D721Med (cell line): ENCODE measurements at regions not wholly inside any gene's neighbourhood (a gene's known extent, or its start where the extent isn't known, plus 50 kb on each side); places are given as distances from the start of the nearest gene placed in this dataset.
"Not testable (repeated sequence)": the region's sequence is repeated elsewhere in the genome, so short reads cannot be mapped to it uniquely, and the experiment has no call there.

Source experiments
- DNase-seq: peaks from one replicate; pipeline ENCODE4 v3.0.0; 2011; ENCODE audit warnings: low spot score; ENCODE audit not compliant: insufficient read length
- FAIRE-seq: peaks from 2 replicates; lab custom pipeline; 2011; peaks lifted over from hg19 to GRCh38; lab: Jason Lieb, UNC
- TF ChIP-seq, protein P1 (sequence below): IDR thresholded peaks from 2 replicates; pipeline ENCODE4 v1.5.1; 2012; ENCODE audit warnings: mild to moderate bottlenecking, control low read depth; ENCODE audit not compliant: insufficient read depth; ENCODE audit errors: missing control alignments

DNA sequence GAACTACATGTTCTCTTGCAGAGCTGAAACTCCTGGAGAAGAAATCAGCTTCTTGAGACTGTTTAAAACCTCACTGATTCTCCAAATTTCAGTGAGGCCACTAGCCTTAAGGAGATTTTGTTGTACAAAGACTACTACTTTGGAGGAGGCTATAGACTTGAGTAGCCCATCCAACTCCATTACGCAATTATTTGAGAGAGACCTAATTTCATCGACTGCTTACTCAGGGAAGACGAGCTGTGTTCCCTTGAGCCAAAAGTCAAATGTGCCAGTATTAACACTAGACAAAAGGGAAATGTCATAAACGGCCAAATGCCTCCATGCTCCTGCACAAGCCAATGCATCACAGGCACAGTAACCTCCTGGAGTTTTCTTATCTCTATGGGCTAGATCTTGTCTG, 182.8 kb upstream of the SESN3 start:
- FAIRE-seq (no peak), DNase-seq (no peak)
- TF ChIP-seq, protein P1, sequence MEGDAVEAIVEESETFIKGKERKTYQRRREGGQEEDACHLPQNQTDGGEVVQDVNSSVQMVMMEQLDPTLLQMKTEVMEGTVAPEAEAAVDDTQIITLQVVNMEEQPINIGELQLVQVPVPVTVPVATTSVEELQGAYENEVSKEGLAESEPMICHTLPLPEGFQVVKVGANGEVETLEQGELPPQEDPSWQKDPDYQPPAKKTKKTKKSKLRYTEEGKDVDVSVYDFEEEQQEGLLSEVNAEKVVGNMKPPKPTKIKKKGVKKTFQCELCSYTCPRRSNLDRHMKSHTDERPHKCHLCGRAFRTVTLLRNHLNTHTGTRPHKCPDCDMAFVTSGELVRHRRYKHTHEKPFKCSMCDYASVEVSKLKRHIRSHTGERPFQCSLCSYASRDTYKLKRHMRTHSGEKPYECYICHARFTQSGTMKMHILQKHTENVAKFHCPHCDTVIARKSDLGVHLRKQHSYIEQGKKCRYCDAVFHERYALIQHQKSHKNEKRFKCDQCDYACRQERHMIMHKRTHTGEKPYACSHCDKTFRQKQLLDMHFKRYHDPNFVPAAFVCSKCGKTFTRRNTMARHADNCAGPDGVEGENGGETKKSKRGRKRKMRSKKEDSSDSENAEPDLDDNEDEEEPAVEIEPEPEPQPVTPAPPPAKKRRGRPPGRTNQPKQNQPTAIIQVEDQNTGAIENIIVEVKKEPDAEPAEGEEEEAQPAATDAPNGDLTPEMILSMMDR = no peak

DNA sequence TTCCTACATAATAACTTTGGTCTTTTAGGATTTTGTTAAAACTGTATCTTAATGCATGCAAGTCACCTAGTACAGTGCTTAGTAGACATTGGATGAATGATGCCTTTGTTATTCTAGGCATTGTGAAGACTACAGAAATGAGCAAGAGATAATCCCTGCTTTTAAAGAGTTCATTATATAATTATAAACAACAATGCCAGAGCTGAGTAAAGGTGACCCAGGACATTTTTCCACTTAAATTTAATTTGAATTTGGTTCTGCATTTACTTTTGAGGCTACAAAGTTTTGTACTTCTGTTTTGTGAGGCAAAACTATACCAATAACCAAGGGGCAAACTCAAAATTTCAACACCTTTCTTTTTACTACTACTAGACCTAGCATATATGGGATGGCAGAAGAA, 182.0 kb upstream of the SESN3 start:
- TF ChIP-seq, protein P1 = no peak
- FAIRE-seq (no peak), DNase-seq (no peak)

DNA sequence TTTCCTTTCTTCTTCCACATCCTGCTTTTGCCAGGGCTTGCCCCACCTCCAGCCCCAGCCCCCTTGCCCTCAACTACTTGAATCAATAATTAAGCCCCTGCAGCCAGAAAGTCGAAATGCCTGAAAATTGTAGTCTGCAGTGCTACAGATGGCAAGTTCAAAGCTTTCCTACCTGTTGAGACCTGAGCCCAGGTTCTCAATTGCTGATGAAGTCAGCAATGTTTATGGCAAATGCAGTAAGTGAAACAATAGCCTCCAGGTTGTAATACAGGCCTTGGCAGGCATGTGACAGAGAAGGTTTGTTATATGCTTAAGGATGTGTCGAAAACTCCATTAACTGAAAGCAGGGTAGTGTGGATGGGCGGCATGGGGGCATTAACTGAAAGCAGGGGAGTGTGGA, 181.1 kb upstream of the SESN3 start:
- no peak for FAIRE-seq
- TF ChIP-seq, protein P1 = no peak

DNA sequence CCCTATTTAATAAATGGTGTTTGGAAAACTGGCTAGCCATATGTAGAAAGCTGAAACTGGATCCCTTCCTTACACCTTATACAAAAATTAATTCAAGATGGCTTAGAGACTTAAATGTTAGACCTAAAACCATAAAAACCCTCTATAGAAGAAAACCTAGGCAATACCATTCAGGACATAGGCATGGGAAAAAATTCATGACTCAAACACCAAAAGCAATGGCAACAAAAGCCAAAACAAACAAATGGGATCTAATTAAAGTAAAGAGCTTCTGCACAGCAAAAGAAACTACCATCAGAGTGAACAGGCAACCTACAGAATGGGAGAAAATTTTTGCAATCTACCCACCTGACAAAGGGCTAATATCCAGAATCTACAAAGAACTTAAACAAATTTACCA, 179.7 kb upstream of the SESN3 start:
- FAIRE-seq, DNase-seq: not testable (repeated sequence)

More for the DNA sequence above, 181.1 kb upstream of the SESN3 start:
- no peak for DNase-seq

DNA sequence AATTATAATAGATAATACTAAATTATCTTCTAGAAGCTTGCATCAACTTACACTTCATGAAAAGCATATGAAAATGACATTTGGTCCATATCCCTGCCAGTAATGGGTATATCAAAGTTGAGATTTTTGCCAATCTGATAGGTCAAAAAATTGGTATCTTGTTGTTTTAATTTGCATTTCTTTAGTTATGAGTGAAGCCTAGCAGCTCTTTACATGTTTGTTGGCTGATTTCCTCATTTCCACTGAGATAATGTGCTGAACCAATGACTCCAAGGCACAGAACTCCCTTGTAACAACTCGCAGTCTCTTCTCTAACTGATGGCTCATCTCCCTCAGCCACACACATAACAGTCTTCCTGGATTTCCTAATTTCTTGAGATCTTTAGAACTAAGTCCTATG, 175.3 kb upstream of the SESN3 start:
- DNase-seq (no peak), FAIRE-seq (no peak)
- TF ChIP-seq, protein P1 = no peak

DNA sequence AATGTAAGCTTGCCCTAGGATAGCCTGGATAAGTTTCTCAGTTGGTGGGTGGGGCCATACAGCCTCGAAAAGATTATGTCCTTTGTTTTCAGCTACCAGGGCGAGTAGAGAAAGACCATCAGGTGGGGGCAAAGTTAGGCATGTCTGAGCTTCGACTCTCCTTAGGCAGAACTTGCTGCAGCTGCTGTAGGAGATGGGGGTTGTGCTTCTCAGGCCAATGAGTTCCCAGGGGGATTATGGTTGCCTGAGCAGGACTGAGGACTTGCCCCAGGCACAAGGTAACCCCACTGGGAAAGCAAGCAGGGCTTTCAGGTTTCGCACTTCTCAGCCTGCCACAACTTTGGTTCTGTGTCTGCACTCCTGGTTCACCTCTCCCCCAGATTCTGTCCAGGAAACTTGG, 173.4 kb upstream of the SESN3 start:
- no peak for DNase-seq
- no peak for FAIRE-seq
- TF ChIP-seq, protein P1 = no peak

DNA sequence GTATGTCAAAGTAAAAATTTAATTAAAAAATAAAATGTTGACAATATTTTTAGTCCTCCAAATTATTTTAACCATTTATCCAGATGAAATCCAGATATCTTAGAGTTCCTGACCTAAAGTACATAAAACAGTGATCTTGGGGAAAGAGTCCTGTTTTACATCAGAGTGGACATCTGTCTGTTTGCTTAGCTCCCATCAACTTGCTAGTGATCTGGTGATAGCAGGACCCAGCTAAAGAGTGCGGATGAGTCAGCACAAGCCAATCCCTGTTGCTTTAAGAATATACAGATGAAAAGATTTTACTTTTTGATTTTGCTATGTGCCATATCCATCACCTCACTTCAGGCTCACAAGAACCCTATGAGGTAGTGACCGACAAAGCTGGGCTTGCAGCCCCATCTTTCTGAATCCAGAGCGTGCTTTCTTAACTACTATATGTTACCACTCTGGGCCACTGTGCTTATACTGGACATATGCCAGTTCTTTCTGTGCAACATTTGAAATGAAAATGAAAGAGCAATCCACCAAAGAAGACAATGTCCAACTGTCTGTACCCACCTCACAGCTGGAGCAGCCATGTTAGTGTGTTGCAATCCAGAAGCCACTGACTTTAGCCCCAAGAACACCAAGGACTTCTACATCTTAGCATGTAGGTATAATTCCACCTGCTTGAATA, 167.6 kb upstream of the SESN3 start:
- DNase-seq (no peak), FAIRE-seq (no peak)
- TF ChIP-seq, protein P1 = no peak

DNA sequence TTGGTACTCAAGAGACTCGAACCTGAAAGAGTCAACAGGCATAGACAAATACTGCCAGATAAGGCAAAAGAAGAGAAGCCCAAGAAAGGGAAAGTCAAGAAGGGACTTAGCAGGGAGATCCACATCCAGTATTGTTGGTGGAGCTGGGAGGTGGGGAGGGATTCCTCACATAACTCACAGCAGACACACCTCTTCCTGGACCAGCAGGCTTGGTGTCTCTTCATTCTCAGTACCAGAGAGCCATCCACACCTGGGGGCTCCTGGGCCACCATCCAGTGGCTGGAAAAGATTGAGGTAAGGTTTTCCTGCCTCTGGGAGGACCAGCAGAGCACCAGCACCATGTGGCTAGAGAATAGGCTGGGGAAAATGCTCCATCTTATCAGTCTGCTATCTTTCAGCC, 161.6 kb upstream of the SESN3 start:
- FAIRE-seq (no peak), DNase-seq (no peak)
- TF ChIP-seq, protein P1 = no peak
